GM12878 (cell line): ENCODE measurements at regions not wholly inside any gene's neighbourhood (a gene's known extent, or its start where the extent isn't known, plus 50 kb on each side); places are given as distances from the start of the nearest gene placed in this dataset.

Source experiments
- ATAC-seq: fragments of 200-7000 bp; cut with Tn5 transposase; 3 replicates; pipeline ENCODE4 v1.9.1; 2020; ENCODE audit warnings: mild to moderate bottlenecking, moderate library complexity
- BruUV-seq: library from RNA; stranded (reverse); fragments of 400-500 nt; replicated peaks from 2 replicates; lab custom pipeline; 2021; lab: Mats Ljungman, UMichigan
- CTCF ChIA-PET: fragments of 300-600 bp; sonication (Branson Sonifier 250); formaldehyde crosslinking; extraction: SDS; loops from one replicate; lab custom pipeline; 2021; ENCODE audit warnings: inconsistent platforms; lab: Yijun Ruan, JAX
- POLR2A ChIA-PET: fragments of 350-600 bp; formaldehyde crosslinking; extraction: SDS; loops from one replicate; lab custom pipeline; 2021; ENCODE audit warnings: inconsistent platforms; lab: Charles Lee
- RAD21 ChIA-PET: fragments of 300-600 bp; sonication (Branson Sonifier 250); formaldehyde crosslinking; loops from one replicate; lab custom pipeline; 2023; ENCODE audit warnings: antibody characterized with exemption; ENCODE audit not compliant: unreplicated experiment; lab: Charles Lee
- SMC1A ChIA-PET: fragments of 300-600 bp; sonication (Branson Sonifier 250); formaldehyde crosslinking; loops from one replicate; lab custom pipeline; 2023; ENCODE audit not compliant: unreplicated experiment, uncharacterized antibody; lab: Charles Lee
- DNase-seq: peaks from one replicate; pipeline ENCODE4 v3.0.0-alpha.2; 2011; ENCODE audit warnings: low read depth, low spot score
- FAIRE-seq: peaks from 3 replicates; lab custom pipeline; 2011; peaks lifted over from hg19 to GRCh38; lab: Jason Lieb, UNC
- H2AFZ ChIP-seq: 2 replicates; pipeline ENCODE4 v1.6.0; 2011; ENCODE audit warnings: low read depth, low read length, control low read depth; ENCODE audit not compliant: control insufficient read depth
- H3K27ac ChIP-seq: 2 replicates; pipeline ENCODE4 v1.5.1; 2011; ENCODE audit warnings: control low read depth; ENCODE audit not compliant: control insufficient read depth, insufficient read depth
- H3K27me3 ChIP-seq, 2 experiments: replicated peaks in 1 of 2; 2 replicates each; pipeline versions ENCODE4 v1.6.0 to v1.6.1; 2011; ENCODE audit warnings: low read length in 1 of 2; ENCODE audit not compliant: control insufficient read depth in 2 of 2, insufficient read depth in 2 of 2
- H3K36me3 ChIP-seq, 2 experiments: 2 replicates each; pipeline ENCODE4 v1.5.1; 2011; ENCODE audit warnings: low read length in 1 of 2; ENCODE audit not compliant: control insufficient read depth in 2 of 2, insufficient read depth in 2 of 2
- H3K4me1 ChIP-seq: 2 replicates; pipeline ENCODE4 v1.6.1; 2011; ENCODE audit warnings: mild to moderate bottlenecking, low read length, moderate library complexity, mixed read lengths; ENCODE audit not compliant: control insufficient read depth, insufficient read depth
- H3K4me2 ChIP-seq: 2 replicates; pipeline ENCODE4 v1.6.0; 2011; ENCODE audit warnings: control low read depth; ENCODE audit not compliant: control insufficient read depth, insufficient read depth
- H3K4me3 ChIP-seq: fragments of 200-600 bp; sonication (generic); 2 replicates; pipeline ENCODE4 v1.5.1; 2016
- H3K79me2 ChIP-seq: 2 replicates; pipeline ENCODE4 v1.6.0; 2011; ENCODE audit warnings: low read length; ENCODE audit not compliant: control insufficient read depth, insufficient read depth
- H3K9ac ChIP-seq: 2 replicates; pipeline ENCODE4 v1.8.0; 2011; ENCODE audit warnings: low read length, control low read depth, mixed read lengths; ENCODE audit not compliant: control insufficient read depth, insufficient read depth
- H3K9me3 ChIP-seq: replicated peaks from 3 replicates; pipeline ENCODE4 v1.5.1; 2011; ENCODE audit warnings: mild to moderate bottlenecking, low read length; ENCODE audit not compliant: control insufficient read depth, insufficient read depth
- H4K20me1 ChIP-seq: 2 replicates; pipeline ENCODE4 v1.6.0; 2011; ENCODE audit not compliant: control insufficient read depth, insufficient read depth
- FOXK2 ChIP-seq: fragments of 450-650 bp; IDR thresholded peaks from 2 replicates; pipeline ENCODE4 v1.6.1; 2017; ENCODE audit warnings: mild to moderate bottlenecking, moderate library complexity
- RELA ChIP-seq: fragments of 450-650 bp; IDR thresholded peaks from 2 replicates; pipeline ENCODE4 v1.8.0; 2014; ENCODE audit warnings: borderline replicate concordance; ENCODE audit not compliant: partially characterized antibody
- STAT1 ChIP-seq: fragments of 450-650 bp; conservative IDR thresholded peaks from 2 replicates; pipeline ENCODE4 v1.6.1; 2014; ENCODE audit warnings: antibody characterized with exemption, mild to moderate bottlenecking
- SUZ12 ChIP-seq: fragments of 200-600 bp; sonication (generic); IDR thresholded peaks from one replicate; pipeline ENCODE4 v1.6.1; 2018; ENCODE audit warnings: antibody characterized with exemption, mild to moderate bottlenecking; ENCODE audit not compliant: unreplicated experiment
- TCF12 ChIP-seq: IDR thresholded peaks from 2 replicates; pipeline ENCODE4 v1.6.1; 2011; ENCODE audit warnings: low read depth, mild to moderate bottlenecking, low read length
- WGBS: methylation state at CpG from one replicate; pipeline ENCODE4 v1.1.6; 2016; ENCODE audit warnings: low lambda C conversion rate; ENCODE audit not compliant: insufficient replicate concordance, insufficient coverage; ENCODE audit errors: missing lambda C conversion rate; 5-methylcytosine and 5-hydroxymethylcytosine counted together
- in situ Hi-C: fragments of 300-500 bp; cut with MboI; formaldehyde crosslinking; loops from 9 replicates; pipeline ENCODE4 v1.14.3; 2018; ENCODE audit warnings: mixed read lengths
- intact Hi-C: fragments of 100-400 bp; cut with micrococcal nuclease; formaldehyde crosslinking; loops from one replicate; pipeline ENCODE4 v1.14.2; 2022; ENCODE audit not compliant: unreplicated experiment
- TF ChIP-seq, protein P1 (sequence below): fragments of 450-650 bp; formaldehyde crosslinking; IDR thresholded peaks from 2 replicates; pipeline ENCODE4 v1.5.0; 2022; ENCODE audit warnings: mild to moderate bottlenecking, missing genetic modification characterization
- TF ChIP-seq, protein P2 (sequence below): fragments of 150-350 bp; IDR thresholded peaks from 2 replicates; pipeline ENCODE4 v1.6.1; 2016; ENCODE audit warnings: low read depth, low read length

DNA sequence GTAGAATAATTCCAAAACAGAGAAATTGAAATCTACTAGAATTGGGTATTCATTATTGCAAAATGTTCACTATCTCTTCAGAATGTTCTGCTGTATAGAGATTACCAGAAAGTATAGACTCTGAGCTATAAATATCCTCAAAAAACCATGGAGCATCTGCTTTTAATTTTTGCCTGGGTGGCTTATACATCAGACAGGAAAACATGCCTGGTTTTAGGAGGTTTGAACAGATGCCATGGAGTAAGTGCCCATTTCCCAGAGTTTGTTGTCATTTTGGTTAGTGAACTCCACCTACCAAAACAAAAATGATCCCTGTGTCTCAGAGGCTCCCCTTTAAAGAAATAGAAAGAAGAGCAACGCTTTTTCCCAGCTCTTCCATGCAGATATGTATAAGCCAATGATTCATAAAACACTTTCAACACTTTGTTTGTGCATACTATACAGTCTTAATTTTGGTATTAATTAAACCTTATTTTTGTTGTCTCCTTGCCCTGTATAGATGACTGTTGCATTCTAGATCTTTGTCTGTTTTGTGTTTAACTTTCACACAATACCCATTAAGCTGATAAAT, 68.7 kb downstream of the MEPE start:
- ChIA-PET SMC1A (interaction anchor here (1.0 kb wide), 1 partner anchor 84 kb away, joined by 3 read pairs; no protein-coding TSS in a partner anchor), POLR2A (no interaction called here), CTCF (interaction anchor here (2.2 kb wide), 1 partner anchor 11 kb away, joined by 6 read pairs; no protein-coding TSS in a partner anchor)
- Histone ChIP-seq H2AFZ (no peak overlapping the region), H4K20me1 (no peaks in the 10 kb centered on the region), H3K27me3 (no peaks in the 10 kb centered on the region), H3K9me3 (no peaks in the 10 kb centered on the region), H3K9ac (no peak overlapping the region), H3K4me2 (no peak overlapping the region), H3K79me2 (no peaks in the 10 kb centered on the region), H3K4me3 (no peak overlapping the region), H3K4me1 (no peaks in the 10 kb centered on the region)
- no peak for FAIRE-seq
- intact Hi-C loops = no loop called here
- no peak for DNase-seq
- BruUV-seq = no TSS peak
- no peak for ATAC-seq
- in situ Hi-C loops = no loop called here
- TF ChIP-seq STAT1 (no peak), SUZ12 (no peak), RELA (no peak), FOXK2 (no peak), TCF12 (no peak)
- TF ChIP-seq, protein P1, sequence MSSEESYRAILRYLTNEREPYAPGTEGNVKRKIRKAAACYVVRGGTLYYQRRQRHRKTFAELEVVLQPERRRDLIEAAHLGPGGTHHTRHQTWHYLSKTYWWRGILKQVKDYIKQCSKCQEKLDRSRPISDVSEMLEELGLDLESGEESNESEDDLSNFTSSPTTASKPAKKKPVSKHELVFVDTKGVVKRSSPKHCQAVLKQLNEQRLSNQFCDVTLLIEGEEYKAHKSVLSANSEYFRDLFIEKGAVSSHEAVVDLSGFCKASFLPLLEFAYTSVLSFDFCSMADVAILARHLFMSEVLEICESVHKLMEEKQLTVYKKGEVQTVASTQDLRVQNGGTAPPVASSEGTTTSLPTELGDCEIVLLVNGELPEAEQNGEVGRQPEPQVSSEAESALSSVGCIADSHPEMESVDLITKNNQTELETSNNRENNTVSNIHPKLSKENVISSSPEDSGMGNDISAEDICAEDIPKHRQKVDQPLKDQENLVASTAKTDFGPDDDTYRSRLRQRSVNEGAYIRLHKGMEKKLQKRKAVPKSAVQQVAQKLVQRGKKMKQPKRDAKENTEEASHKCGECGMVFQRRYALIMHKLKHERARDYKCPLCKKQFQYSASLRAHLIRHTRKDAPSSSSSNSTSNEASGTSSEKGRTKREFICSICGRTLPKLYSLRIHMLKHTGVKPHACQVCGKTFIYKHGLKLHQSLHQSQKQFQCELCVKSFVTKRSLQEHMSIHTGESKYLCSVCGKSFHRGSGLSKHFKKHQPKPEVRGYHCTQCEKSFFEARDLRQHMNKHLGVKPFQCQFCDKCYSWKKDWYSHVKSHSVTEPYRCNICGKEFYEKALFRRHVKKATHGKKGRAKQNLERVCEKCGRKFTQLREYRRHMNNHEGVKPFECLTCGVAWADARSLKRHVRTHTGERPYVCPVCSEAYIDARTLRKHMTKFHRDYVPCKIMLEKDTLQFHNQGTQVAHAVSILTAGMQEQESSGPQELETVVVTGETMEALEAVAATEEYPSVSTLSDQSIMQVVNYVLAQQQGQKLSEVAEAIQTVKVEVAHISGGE (CRISPR knock-in tag) = no peak
- TF ChIP-seq, protein P2, sequence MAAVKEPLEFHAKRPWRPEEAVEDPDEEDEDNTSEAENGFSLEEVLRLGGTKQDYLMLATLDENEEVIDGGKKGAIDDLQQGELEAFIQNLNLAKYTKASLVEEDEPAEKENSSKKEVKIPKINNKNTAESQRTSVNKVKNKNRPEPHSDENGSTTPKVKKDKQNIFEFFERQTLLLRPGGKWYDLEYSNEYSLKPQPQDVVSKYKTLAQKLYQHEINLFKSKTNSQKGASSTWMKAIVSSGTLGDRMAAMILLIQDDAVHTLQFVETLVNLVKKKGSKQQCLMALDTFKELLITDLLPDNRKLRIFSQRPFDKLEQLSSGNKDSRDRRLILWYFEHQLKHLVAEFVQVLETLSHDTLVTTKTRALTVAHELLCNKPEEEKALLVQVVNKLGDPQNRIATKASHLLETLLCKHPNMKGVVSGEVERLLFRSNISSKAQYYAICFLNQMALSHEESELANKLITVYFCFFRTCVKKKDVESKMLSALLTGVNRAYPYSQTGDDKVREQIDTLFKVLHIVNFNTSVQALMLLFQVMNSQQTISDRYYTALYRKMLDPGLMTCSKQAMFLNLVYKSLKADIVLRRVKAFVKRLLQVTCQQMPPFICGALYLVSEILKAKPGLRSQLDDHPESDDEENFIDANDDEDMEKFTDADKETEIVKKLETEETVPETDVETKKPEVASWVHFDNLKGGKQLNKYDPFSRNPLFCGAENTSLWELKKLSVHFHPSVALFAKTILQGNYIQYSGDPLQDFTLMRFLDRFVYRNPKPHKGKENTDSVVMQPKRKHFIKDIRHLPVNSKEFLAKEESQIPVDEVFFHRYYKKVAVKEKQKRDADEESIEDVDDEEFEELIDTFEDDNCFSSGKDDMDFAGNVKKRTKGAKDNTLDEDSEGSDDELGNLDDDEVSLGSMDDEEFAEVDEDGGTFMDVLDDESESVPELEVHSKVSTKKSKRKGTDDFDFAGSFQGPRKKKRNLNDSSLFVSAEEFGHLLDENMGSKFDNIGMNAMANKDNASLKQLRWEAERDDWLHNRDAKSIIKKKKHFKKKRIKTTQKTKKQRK = no peak
- TF ChIP-seq, all 136 proteins: peak for 0
- 0% methylated on average over 1 of the region's 1 CpG for WGBS
- RAD21 ChIA-PET = no interaction called here
- H3K36me3 ChIP-seq = no peaks in the 10 kb centered on the region
- no peak overlapping the region for H3K27ac ChIP-seq
